PC-9 (cell line): ENCODE measurements at regions not wholly inside any gene's neighbourhood (a gene's known extent, or its start where the extent isn't known, plus 50 kb on each side); places are given as distances from the start of the nearest gene placed in this dataset.

Source experiments
- BruUV-seq: library from RNA; stranded (reverse); fragments of 400-500 nt; replicated peaks from 2 replicates; lab custom pipeline; 2021; lab: Mats Ljungman, UMichigan
- CTCF ChIA-PET: fragments of 300-600 bp; sonication (Branson Sonifier 250); formaldehyde crosslinking; loops from one replicate; lab custom pipeline; 2022; ENCODE audit warnings: antibody characterized with exemption; lab: Charles Lee
- POLR2A ChIA-PET: fragments of 300-600 bp; sonication (Branson Sonifier 250); formaldehyde crosslinking; loops from one replicate; lab custom pipeline; 2022; ENCODE audit warnings: antibody characterized with exemption; ENCODE audit not compliant: unreplicated experiment; lab: Charles Lee
- DNase-seq, 2 experiments: peaks; one replicate each; pipeline versions ENCODE4 v3.0.0 to v3.0.0-alpha.2; 2015 to 2022; ENCODE audit warnings: mixed read lengths in 1 of 2
- H2AFZ ChIP-seq: fragments of 200-600 bp; sonication (generic); 2 replicates; pipeline ENCODE4 v1.8.1; 2017; ENCODE audit warnings: antibody characterized with exemption
- H3F3A ChIP-seq: fragments of 200-600 bp; sonication (generic); 2 replicates; pipeline ENCODE4 v1.8.1; 2017; ENCODE audit warnings: antibody characterized with exemption, mild to moderate bottlenecking, low read depth; ENCODE audit not compliant: insufficient read depth
- H3K27ac ChIP-seq: fragments of 200-600 bp; sonication (generic); 2 replicates; pipeline ENCODE4 v1.6.1; 2016; ENCODE audit warnings: mixed run types
- H3K27me3 ChIP-seq: fragments of 200-600 bp; sonication (generic); 2 replicates; pipeline ENCODE4 v1.6.1; 2016; ENCODE audit warnings: low read depth, mixed run types; ENCODE audit not compliant: insufficient read depth
- H3K36me3 ChIP-seq: fragments of 200-600 bp; sonication (generic); 2 replicates; pipeline ENCODE4 v1.6.1; 2016; ENCODE audit warnings: low read depth, mixed run types
- H3K4me1 ChIP-seq: fragments of 200-600 bp; sonication (generic); replicated peaks from 2 replicates; pipeline ENCODE4 v1.6.1; 2016; ENCODE audit warnings: mixed run types; ENCODE audit not compliant: insufficient read depth
- H3K4me2 ChIP-seq: fragments of 200-600 bp; sonication (generic); 2 replicates; pipeline ENCODE4 v1.6.1; 2017; ENCODE audit warnings: mixed run types
- H3K4me3 ChIP-seq: fragments of 200-600 bp; sonication (generic); 2 replicates; pipeline ENCODE4 v1.6.1; 2016; ENCODE audit warnings: mixed run types
- H3K79me2 ChIP-seq: fragments of 200-600 bp; sonication (generic); 2 replicates; pipeline ENCODE4 v1.6.1; 2017; ENCODE audit warnings: low read depth, mixed run types
- H3K9me2 ChIP-seq: fragments of 200-600 bp; sonication (generic); 2 replicates; pipeline ENCODE4 v1.8.1; 2017; ENCODE audit warnings: mild to moderate bottlenecking; ENCODE audit not compliant: insufficient read depth
- H3K9me3 ChIP-seq: fragments of 200-600 bp; sonication (generic); 2 replicates; pipeline ENCODE4 v1.8.1; 2016; ENCODE audit warnings: low read depth; ENCODE audit not compliant: insufficient read depth
- H4K20me1 ChIP-seq: fragments of 200-600 bp; sonication (generic); 2 replicates; pipeline ENCODE4 v1.8.1; 2017; ENCODE audit not compliant: insufficient read depth
- EZH2 ChIP-seq: fragments of 200-600 bp; sonication (generic); IDR thresholded peaks from 2 replicates; pipeline ENCODE4 v1.8.0; 2017; ENCODE audit warnings: antibody characterized with exemption, low read depth
- intact Hi-C: fragments of 100-400 bp; cut with micrococcal nuclease; formaldehyde crosslinking; loops from one replicate; pipeline ENCODE4 v1.10.0; 2022; ENCODE audit not compliant: unreplicated experiment
- TF ChIP-seq, protein P1 (sequence below): fragments of 200-600 bp; sonication (generic); conservative IDR thresholded peaks from 2 replicates; pipeline ENCODE4 v1.6.1; 2017; ENCODE audit warnings: mixed run types, antibody characterized with exemption, mild to moderate bottlenecking, moderate library complexity

- H3K4me2 ChIP-seq: peak overlapping the region; percentile 58
- H3K36me3 ChIP-seq: no peaks in the 10 kb centered on the region
- CTCF ChIA-PET: no interaction called here
- H3K4me3 ChIP-seq: no peak overlapping the region
- H3K9me2 ChIP-seq: no peaks in the 10 kb centered on the region
- no peaks in the 10 kb centered on the region for H4K20me1 ChIP-seq
- H3K4me1 ChIP-seq: peaks cover 21% of the 10 kb centered on the region
- H3K9me3 ChIP-seq: peaks cover 2% of the 10 kb centered on the region; the same call in 1 of the 2 replicates
- no peak for DNase-seq
- TF ChIP-seq, protein P1, sequence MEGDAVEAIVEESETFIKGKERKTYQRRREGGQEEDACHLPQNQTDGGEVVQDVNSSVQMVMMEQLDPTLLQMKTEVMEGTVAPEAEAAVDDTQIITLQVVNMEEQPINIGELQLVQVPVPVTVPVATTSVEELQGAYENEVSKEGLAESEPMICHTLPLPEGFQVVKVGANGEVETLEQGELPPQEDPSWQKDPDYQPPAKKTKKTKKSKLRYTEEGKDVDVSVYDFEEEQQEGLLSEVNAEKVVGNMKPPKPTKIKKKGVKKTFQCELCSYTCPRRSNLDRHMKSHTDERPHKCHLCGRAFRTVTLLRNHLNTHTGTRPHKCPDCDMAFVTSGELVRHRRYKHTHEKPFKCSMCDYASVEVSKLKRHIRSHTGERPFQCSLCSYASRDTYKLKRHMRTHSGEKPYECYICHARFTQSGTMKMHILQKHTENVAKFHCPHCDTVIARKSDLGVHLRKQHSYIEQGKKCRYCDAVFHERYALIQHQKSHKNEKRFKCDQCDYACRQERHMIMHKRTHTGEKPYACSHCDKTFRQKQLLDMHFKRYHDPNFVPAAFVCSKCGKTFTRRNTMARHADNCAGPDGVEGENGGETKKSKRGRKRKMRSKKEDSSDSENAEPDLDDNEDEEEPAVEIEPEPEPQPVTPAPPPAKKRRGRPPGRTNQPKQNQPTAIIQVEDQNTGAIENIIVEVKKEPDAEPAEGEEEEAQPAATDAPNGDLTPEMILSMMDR: no peak
- no peak for TF ChIP-seq EZH2
- intact Hi-C loops: loop anchor here (10.0 kb wide), 1 partner anchor 163 kb away; no protein-coding TSS in a partner anchor
- POLR2A ChIA-PET: no interaction called here
- peak overlapping the region; percentile 57 for H3K27ac ChIP-seq
- no peaks in the 10 kb centered on the region for H3K27me3 ChIP-seq
- H3F3A ChIP-seq: no peaks in the 10 kb centered on the region; the same call in 1 of the 2 replicates
- H3K79me2 ChIP-seq: no peaks in the 10 kb centered on the region
- no TSS peak for BruUV-seq
- H2AFZ ChIP-seq: no peak overlapping the region
These were observed 703.2 kb upstream of the LRRN3 start for GRCh38 chr7:110387689-110388088.

DNA sequence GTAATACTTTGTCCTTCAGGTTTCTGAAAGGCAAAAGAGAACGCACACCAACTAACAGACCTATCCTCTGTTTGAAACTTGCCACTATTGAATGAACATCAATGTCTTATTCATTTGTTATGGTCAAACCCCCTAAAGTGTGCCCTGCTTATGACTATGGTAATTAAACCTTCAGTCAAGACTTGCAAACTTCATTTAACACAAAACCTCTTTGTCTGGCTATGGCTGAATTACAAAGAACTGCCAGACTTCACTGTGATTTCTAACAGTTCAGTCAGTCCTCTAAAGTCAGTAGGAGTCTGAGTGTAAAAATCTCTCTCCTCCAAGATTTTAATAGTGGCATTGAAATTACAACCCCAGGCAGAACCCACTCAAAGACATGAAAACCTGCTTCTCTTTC, 702.5 kb upstream of the LRRN3 start:
- TF ChIP-seq, protein P1: no peak
- TF ChIP-seq EZH2: no peak
- no peak for DNase-seq
- Histone ChIP-seq H3K9me2 (no peaks in the 10 kb centered on the region), H3K4me1 (peaks cover 21% of the 10 kb centered on the region), H3F3A (no peaks in the 10 kb centered on the region; the same call in 1 of the 2 replicates), H2AFZ (no peak overlapping the region), H4K20me1 (no peaks in the 10 kb centered on the region), H3K27ac (no peak overlapping the region), H3K4me2 (no peak overlapping the region), H3K79me2 (no peaks in the 10 kb centered on the region), H3K4me3 (no peak overlapping the region), H3K9me3 (peaks cover 2% of the 10 kb centered on the region; the same call in 1 of the 2 replicates), H3K36me3 (no peaks in the 10 kb centered on the region), H3K27me3 (no peaks in the 10 kb centered on the region)
- CTCF ChIA-PET: no interaction called here
- BruUV-seq: no TSS peak
- intact Hi-C loops: loop anchor here (10.0 kb wide), 1 partner anchor 164 kb away; no protein-coding TSS in a partner anchor
- POLR2A ChIA-PET: no interaction called here

DNA sequence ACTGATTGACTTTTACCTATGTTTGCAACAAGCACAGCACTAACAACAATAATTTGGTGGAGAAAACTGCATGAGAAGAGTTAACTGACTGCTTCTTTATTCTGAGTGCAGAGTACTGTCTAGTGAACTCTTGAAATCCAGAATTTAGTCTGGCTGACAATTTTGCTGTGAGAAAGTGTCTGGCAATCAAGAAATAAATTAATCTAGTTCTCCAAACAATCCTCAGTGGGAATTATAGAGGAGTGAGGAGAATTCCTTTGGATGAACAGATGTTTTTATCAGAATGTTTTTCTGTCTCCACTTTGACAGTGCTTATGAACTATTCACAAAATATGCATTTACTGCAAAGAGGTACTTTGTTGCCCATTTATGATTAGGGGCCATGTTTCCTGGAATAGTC, 694.9 kb upstream of the LRRN3 start:
- no TSS peak for BruUV-seq
- POLR2A ChIA-PET: interaction anchor here (0.6 kb wide), 1 partner anchor 71 kb away, joined by 4 read pairs; no protein-coding TSS in a partner anchor
- CTCF ChIA-PET: no interaction called here

More for the DNA sequence above, 694.9 kb upstream of the LRRN3 start:
- H3K9me2 ChIP-seq: no peaks in the 10 kb centered on the region
- no peak overlapping the region for H3K27ac ChIP-seq
- no peak for TF ChIP-seq EZH2
- TF ChIP-seq, protein P1: no peak
- no peaks in the 10 kb centered on the region for H3K36me3 ChIP-seq
- H4K20me1 ChIP-seq: no peaks in the 10 kb centered on the region
- no peak overlapping the region for H2AFZ ChIP-seq
- no peaks in the 10 kb centered on the region for H3K79me2 ChIP-seq
- H3K4me3 ChIP-seq: no peak overlapping the region
- H3K27me3 ChIP-seq: no peaks in the 10 kb centered on the region
- no peak overlapping the region for H3K4me2 ChIP-seq
- no peaks in the 10 kb centered on the region for H3F3A ChIP-seq
- no peaks in the 10 kb centered on the region for H3K9me3 ChIP-seq
- no peaks in the 10 kb centered on the region for H3K4me1 ChIP-seq
- intact Hi-C loops: no loop called here
- no peak for DNase-seq
